Keratinocyte (primary cell): ENCODE measurements at regions not wholly inside any gene's neighbourhood (a gene's known extent, or its start where the extent isn't known, plus 50 kb on each side); places are given as distances from the start of the nearest gene placed in this dataset.

Experiments
- DNase-seq: peaks from one replicate; pipeline ENCODE4 v3.0.0-alpha.2; 2011; ENCODE audit warnings: low read depth, missing footprints, low spot score
- FAIRE-seq: peaks from 2 replicates; lab custom pipeline; 2011; peaks lifted over from hg19 to GRCh38; lab: Jason Lieb, UNC
- H2AFZ ChIP-seq: 2 replicates; pipeline ENCODE4 v1.6.0; 2012; ENCODE audit warnings: low read length, control low read depth, inconsistent platforms; ENCODE audit not compliant: control insufficient read depth
- H3K27ac ChIP-seq: 2 replicates; pipeline ENCODE4 v1.5.1; 2011; ENCODE audit warnings: low read length; ENCODE audit not compliant: control insufficient read depth, insufficient read depth
- H3K27me3 ChIP-seq: 3 replicates; pipeline ENCODE4 v1.6.0; 2011; ENCODE audit warnings: low read length; ENCODE audit not compliant: control insufficient read depth, insufficient read depth; ENCODE audit errors: extremely low read depth
- H3K36me3 ChIP-seq, 2 experiments: 2 replicates in 1 of 2; 3 replicates in 1 of 2; pipeline ENCODE4 v1.5.1; 2011; ENCODE audit warnings: low read length in 2 of 2, mild to moderate bottlenecking in 1 of 2; ENCODE audit not compliant: control insufficient read depth in 2 of 2, insufficient read depth in 2 of 2; ENCODE audit errors: extremely low read depth in 1 of 2
- H3K4me1 ChIP-seq: 3 replicates; pipeline ENCODE4 v1.5.1; 2011; ENCODE audit warnings: low read length; ENCODE audit not compliant: control insufficient read depth, insufficient read depth; ENCODE audit errors: extremely low read depth
- H3K4me2 ChIP-seq: 3 replicates; pipeline ENCODE4 v1.6.0; 2011; ENCODE audit warnings: low read depth, low read length; ENCODE audit not compliant: control insufficient read depth, insufficient read depth; ENCODE audit errors: extremely low read depth
- H3K4me3 ChIP-seq, 3 experiments: fragments of 200-600 bp in 1 of 3; sonication (generic) in 1 of 3; 2 replicates in 2 of 3; 3 replicates in 1 of 3; pipeline ENCODE4 v1.5.1; 2011 to 2016; ENCODE audit warnings: low read length in 3 of 3, mild to moderate bottlenecking in 3 of 3, control low read depth in 2 of 3, inconsistent platforms in 1 of 3, low read depth in 1 of 3, mixed read lengths in 1 of 3, mixed run types in 1 of 3, moderate library complexity in 1 of 3; ENCODE audit not compliant: control insufficient read depth in 2 of 3, insufficient read depth in 2 of 3; ENCODE audit errors: extremely low read depth in 1 of 3
- H3K79me2 ChIP-seq: 2 replicates; pipeline ENCODE4 v1.6.0; 2012; ENCODE audit warnings: low read length; ENCODE audit not compliant: control insufficient read depth, insufficient read depth
- H3K9ac ChIP-seq: 3 replicates; pipeline ENCODE4 v1.6.0; 2011; ENCODE audit warnings: low read length; ENCODE audit not compliant: control insufficient read depth, insufficient read depth; ENCODE audit errors: extremely low read depth
- H3K9me1 ChIP-seq: 3 replicates; pipeline ENCODE4 v1.6.0; 2011; ENCODE audit warnings: low read length; ENCODE audit not compliant: control insufficient read depth, insufficient read depth; ENCODE audit errors: extremely low read depth
- H3K9me3 ChIP-seq: 2 replicates; pipeline ENCODE4 v1.5.1; 2012; ENCODE audit warnings: low read depth, low read length; ENCODE audit not compliant: control insufficient read depth
- H4K20me1 ChIP-seq: 3 replicates; pipeline ENCODE4 v1.6.0; 2011; ENCODE audit warnings: low read length; ENCODE audit not compliant: control insufficient read depth, insufficient read depth; ENCODE audit errors: extremely low read depth
- CTCF ChIP-seq, 3 experiments: IDR thresholded peaks in 1 of 3; conservative IDR thresholded peaks in 1 of 3; optimal IDR thresholded peaks in 1 of 3; 2 replicates in 2 of 3; 3 replicates in 1 of 3; pipeline versions ENCODE3 to v1.5.1; 2011; ENCODE audit warnings: low read length in 3 of 3, mild to moderate bottlenecking in 3 of 3, moderate library complexity in 2 of 3, control low read depth in 1 of 3, inconsistent platforms in 1 of 3; ENCODE audit not compliant: insufficient read depth in 2 of 3; ENCODE audit errors: extremely low read depth in 1 of 3
- EZH2 ChIP-seq: IDR thresholded peaks from one replicate; pipeline ENCODE4 v1.6.1; 2012; ENCODE audit warnings: inconsistent platforms, mild to moderate bottlenecking, low read length, moderate library complexity
- dilution Hi-C: fragments of 300-500 bp; cut with MboI; formaldehyde crosslinking; loops from one replicate; pipeline ENCODE4 v1.7.0; 2020; ENCODE audit warnings: low sequenced_read_pairs; ENCODE audit not compliant: extremely low pct_ligation_motif_present

GRCh38 chr3:182399978-182400737, 393.1 kb upstream of the ATP11B start:
- Histone ChIP-seq H3K9me1 (no peaks in the 10 kb centered on the region), H3K4me1 (no peaks in the 10 kb centered on the region), H3K27me3 (no peaks in the 10 kb centered on the region), H3K36me3 (no peaks in the 10 kb centered on the region), H3K4me2 (no peak overlapping the region), H3K9ac (no peak overlapping the region), H3K9me3 (no peaks in the 10 kb centered on the region), H3K79me2 (no peaks in the 10 kb centered on the region), H3K27ac (no peak overlapping the region), H3K4me3 (no peak overlapping the region), H2AFZ (no peak overlapping the region), H4K20me1 (no peaks in the 10 kb centered on the region)
- DNase-seq (no peak), FAIRE-seq (no peak)
- TF ChIP-seq CTCF (optimal IDR thresholded peaks at IDR 0.05 in 1 of 3, IDR thresholded peaks at IDR 0.05 in 1 of 3, conservative IDR thresholded peaks at IDR 0.05 in 1 of 3; ENCODE audit: extremely low read depth in 1 of 3, insufficient read depth in 2 of 3, low read length in 3 of 3) (no peak), EZH2 (no peak)
- dilution Hi-C loops = no loop called here

GRCh38 chr3:182400838-182401237, 392.5 kb upstream of the ATP11B start:
- Histone ChIP-seq H3K36me3 (no peaks in the 10 kb centered on the region), H3K4me3 (no peak overlapping the region), H2AFZ (no peak overlapping the region), H3K27me3 (no peaks in the 10 kb centered on the region), H4K20me1 (no peaks in the 10 kb centered on the region), H3K9me1 (no peaks in the 10 kb centered on the region), H3K9ac (no peak overlapping the region), H3K27ac (no peak overlapping the region), H3K79me2 (no peaks in the 10 kb centered on the region), H3K9me3 (no peaks in the 10 kb centered on the region), H3K4me1 (peaks cover 4% of the 10 kb centered on the region), H3K4me2 (no peak overlapping the region)
- DNase-seq = no peak
- dilution Hi-C loops = no loop called here
- peak; percentile 5 for FAIRE-seq
- TF ChIP-seq EZH2 (no peak), CTCF (optimal IDR thresholded peaks at IDR 0.05 in 1 of 3, IDR thresholded peaks at IDR 0.05 in 1 of 3, conservative IDR thresholded peaks at IDR 0.05 in 1 of 3; ENCODE audit: extremely low read depth in 1 of 3, insufficient read depth in 2 of 3, low read length in 3 of 3) (no peak)
